Breast epithelium (tissue), 3 donors: ENCODE measurements at regions not wholly inside any gene's neighbourhood (a gene's known extent, or its start where the extent isn't known, plus 50 kb on each side); places are given as distances from the start of the nearest gene placed in this dataset.

Experiments used
- CTCF ChIP-seq, 3 donors: fragments of 450-650 bp; IDR thresholded peaks; one replicate each; pipeline ENCODE4 v1.5.1; 2016 to 2017; ENCODE audit warnings: antibody characterized with exemption in 3 of 3, mild to moderate bottlenecking in 3 of 3, moderate library complexity in 3 of 3
- POLR2A ChIP-seq: fragments of 450-650 bp; IDR thresholded peaks from one replicate; pipeline ENCODE4 v1.6.1; 2016; ENCODE audit warnings: antibody characterized with exemption, mild to moderate bottlenecking, moderate library complexity
- POLR2AphosphoS5 ChIP-seq, 3 donors: sonication (generic); formaldehyde crosslinking; IDR thresholded peaks; one replicate each; pipeline ENCODE4 v1.6.1; 2017; ENCODE audit warnings: antibody characterized with exemption in 3 of 3

GRCh38 chr3:168850109-168850508 lies 754.4 kb upstream of the GOLIM4 start:
- TF ChIP-seq POLR2AphosphoS5 (IDR thresholded peaks at IDR 0.05) (no peak), CTCF (IDR thresholded peaks at IDR 0.05) (no peak), POLR2A (no peak)
